Gastrocnemius medialis (tissue), 4 donors: ENCODE measurements at regions not wholly inside any gene's neighbourhood (a gene's known extent, or its start where the extent isn't known, plus 50 kb on each side); places are given as distances from the start of the nearest gene placed in this dataset.

ENCODE experiments used
- POLR2A ChIP-seq, 2 donors: fragments of 450-650 bp; IDR thresholded peaks; one replicate each; pipeline ENCODE4 v1.6.1; 2017; ENCODE audit warnings: antibody characterized with exemption in 2 of 2, mild to moderate bottlenecking in 2 of 2, moderate library complexity in 2 of 2
- TF ChIP-seq, protein P1 (sequence below), 5 experiments: fragments of 450-650 bp in 3 of 5; fragments of 200-600 bp in 2 of 5; sonication (generic) in 2 of 5; IDR thresholded peaks in 4 of 5; conservative IDR thresholded peaks in 1 of 5; 1 replicate in 4 of 5; 2 replicates in 1 of 5; pipeline ENCODE4 v1.5.1; 2016 to 2019; ENCODE audit warnings: antibody characterized with exemption in 5 of 5, mild to moderate bottlenecking in 3 of 5, moderate library complexity in 3 of 5

DNA sequence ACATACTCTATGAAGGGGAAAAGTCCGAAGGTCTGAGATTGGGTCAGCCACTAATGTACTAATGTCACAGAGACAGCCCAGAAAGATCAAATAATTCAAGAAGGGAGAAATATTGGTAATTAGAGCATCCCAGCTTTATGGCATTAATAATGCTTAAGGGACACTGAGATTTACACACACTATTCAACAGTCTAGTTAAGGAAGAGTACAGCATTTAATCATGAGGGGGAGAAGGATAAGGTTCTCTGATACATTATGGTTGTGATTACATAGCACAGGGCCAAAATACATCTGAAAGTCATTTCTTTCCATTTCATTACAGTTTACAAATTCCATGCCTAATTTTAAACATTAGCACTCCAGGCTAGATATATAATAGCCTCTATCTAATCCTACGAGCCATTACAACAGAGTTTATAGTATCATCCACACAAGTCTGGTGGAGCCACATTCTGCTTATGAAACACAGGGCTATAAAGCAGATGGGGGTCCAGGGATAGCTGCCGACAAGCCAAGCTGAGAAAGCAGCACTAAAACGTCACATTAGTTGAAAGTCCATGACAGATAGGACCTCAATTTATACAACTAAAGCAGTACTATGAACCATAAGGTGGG is 108.0 kb upstream of the GRIA3 start:
- no peak for TF ChIP-seq POLR2A (IDR thresholded peaks at IDR 0.05)
- TF ChIP-seq, protein P1, sequence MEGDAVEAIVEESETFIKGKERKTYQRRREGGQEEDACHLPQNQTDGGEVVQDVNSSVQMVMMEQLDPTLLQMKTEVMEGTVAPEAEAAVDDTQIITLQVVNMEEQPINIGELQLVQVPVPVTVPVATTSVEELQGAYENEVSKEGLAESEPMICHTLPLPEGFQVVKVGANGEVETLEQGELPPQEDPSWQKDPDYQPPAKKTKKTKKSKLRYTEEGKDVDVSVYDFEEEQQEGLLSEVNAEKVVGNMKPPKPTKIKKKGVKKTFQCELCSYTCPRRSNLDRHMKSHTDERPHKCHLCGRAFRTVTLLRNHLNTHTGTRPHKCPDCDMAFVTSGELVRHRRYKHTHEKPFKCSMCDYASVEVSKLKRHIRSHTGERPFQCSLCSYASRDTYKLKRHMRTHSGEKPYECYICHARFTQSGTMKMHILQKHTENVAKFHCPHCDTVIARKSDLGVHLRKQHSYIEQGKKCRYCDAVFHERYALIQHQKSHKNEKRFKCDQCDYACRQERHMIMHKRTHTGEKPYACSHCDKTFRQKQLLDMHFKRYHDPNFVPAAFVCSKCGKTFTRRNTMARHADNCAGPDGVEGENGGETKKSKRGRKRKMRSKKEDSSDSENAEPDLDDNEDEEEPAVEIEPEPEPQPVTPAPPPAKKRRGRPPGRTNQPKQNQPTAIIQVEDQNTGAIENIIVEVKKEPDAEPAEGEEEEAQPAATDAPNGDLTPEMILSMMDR (IDR thresholded peaks at IDR 0.05 in 4 of 5, conservative IDR thresholded peaks at IDR 0.05 in 1 of 5): no peak
